GM19099 (cell line): ENCODE measurements at regions not wholly inside any gene's neighbourhood (a gene's known extent, or its start where the extent isn't known, plus 50 kb on each side); places are given as distances from the start of the nearest gene placed in this dataset.

Source experiments
- POLR2A ChIP-seq: IDR thresholded peaks from 3 replicates; pipeline ENCODE4 v1.6.1; 2011; ENCODE audit warnings: low read depth; ENCODE audit not compliant: insufficient read length; ENCODE audit errors: extremely low read depth

GRCh38 chr5:89929173-89929572, 480.4 kb downstream of the CETN3 start:
- no peak for TF ChIP-seq POLR2A

DNA sequence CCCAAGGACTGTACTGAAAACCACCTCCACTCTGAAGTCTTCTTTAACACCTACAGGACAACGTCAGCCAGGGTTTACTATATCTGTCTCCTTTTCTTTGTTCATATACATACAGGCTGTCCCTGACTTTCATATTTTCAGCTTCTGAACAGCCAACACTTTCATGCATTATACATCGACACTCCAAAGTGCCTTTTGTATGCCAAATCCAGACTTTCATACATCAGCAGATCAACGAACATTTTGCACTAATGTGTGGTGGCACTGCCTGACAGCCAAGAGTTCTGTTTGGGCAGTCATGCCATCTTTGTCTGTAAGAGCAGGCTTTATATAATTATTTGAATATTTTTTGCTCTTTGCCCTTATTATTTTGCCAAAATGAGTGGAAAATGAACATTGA, 487.4 kb downstream of the CETN3 start:
- no peak for TF ChIP-seq POLR2A

- TF ChIP-seq POLR2A: no peak
These were observed 492.4 kb downstream of the CETN3 start for GRCh38 chr5:89917112-89917511.

GRCh38 chr5:89916131-89916530, 493.4 kb downstream of the CETN3 start:
- TF ChIP-seq POLR2A: no peak

- no peak for TF ChIP-seq POLR2A
These were observed 500.7 kb downstream of the CETN3 start for GRCh38 chr5:89908876-89909275.

- TF ChIP-seq POLR2A: no peak
These were observed 505.1 kb downstream of the CETN3 start for GRCh38 chr5:89904442-89904841.

- no peak for TF ChIP-seq POLR2A
These were observed 507.6 kb downstream of the CETN3 start for GRCh38 chr5:89901983-89902382.

DNA sequence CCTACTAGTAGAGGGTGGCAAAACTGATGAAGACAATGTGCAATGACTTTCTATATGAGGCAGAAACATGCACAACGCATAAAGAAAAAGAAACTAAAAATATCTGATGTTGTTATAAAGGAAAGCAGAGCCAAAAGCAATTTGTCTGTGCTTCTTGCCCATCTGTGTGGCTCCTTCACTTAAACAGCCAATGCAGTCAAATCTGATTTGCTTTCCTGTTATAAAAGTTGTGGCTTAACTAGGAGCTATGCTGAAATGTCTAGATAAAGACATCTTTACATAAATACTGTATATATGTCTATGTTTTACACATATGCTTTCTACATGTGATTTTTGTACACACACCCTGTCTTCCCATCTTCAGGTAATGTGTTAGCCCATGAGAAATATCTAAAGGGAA, 508.2 kb downstream of the CETN3 start:
- TF ChIP-seq POLR2A: no peak

DNA sequence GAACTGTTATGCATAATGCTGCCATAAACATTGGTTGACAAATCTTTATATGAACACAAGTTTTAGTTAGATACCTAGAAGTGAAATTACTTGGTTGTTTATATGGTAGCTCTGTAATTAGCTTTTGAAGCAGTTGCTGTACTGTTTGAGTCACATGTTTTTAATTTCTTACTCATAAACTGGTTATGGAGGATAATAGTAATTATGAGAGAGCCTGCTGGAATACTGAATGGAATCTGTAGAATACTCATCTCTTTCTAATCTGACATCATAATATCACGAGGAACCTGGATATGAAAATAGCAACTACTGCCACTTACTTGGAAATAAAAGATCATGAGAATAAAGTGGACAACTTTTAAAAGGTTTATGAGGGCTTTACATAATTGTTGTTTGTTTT, 509.2 kb downstream of the CETN3 start:
- no peak for TF ChIP-seq POLR2A

GRCh38 chr5:89899559-89899958, 510.0 kb downstream of the CETN3 start:
- no peak for TF ChIP-seq POLR2A

GRCh38 chr5:89893546-89893945, 516.0 kb downstream of the CETN3 start:
- no peak for TF ChIP-seq POLR2A

DNA sequence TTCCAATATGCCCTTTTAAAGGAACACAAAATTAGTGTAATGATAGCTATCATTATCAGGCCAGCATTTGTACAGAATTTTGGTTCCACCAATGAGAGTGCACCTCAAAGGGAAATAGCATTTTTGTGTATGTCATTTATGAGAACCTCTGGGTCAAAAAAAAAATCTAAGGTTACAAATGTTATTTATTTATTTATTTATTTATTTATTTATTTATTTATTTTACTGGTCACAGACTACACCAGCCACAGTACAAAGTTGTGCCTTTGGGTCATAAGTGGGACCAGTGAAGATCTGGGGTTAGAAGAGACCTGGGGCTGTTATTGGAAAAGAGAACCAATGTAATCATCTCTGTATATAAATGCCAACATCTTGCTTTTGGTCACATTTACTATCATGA, 523.9 kb downstream of the CETN3 start:
- TF ChIP-seq POLR2A: no peak

DNA sequence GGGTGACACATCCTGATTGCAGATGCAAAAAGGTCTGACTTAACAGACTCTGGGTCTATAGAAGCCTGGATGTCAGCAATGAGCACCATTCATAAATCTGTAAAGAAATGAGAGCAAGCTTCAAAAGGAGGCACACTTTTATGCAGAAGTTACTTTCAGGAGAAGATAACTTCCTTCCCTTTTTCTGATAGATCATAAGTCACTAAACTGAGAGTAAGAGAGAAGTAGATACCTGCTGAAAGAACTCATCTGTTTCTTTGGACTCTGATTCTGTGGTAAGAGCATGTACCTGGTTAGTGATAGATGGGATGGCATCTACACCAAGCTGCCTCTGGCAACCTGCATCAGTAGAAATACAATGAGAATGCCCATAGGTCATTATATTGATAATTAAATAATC, 525.6 kb downstream of the CETN3 start:
- TF ChIP-seq POLR2A: no peak

- no peak for TF ChIP-seq POLR2A
These were observed 531.1 kb downstream of the CETN3 start for GRCh38 chr5:89878140-89879132.

- TF ChIP-seq POLR2A: no peak
These were observed 537.6 kb downstream of the CETN3 start for GRCh38 chr5:89871906-89872305.

GRCh38 chr5:89869346-89869745, 540.2 kb downstream of the CETN3 start:
- TF ChIP-seq POLR2A: no peak

DNA sequence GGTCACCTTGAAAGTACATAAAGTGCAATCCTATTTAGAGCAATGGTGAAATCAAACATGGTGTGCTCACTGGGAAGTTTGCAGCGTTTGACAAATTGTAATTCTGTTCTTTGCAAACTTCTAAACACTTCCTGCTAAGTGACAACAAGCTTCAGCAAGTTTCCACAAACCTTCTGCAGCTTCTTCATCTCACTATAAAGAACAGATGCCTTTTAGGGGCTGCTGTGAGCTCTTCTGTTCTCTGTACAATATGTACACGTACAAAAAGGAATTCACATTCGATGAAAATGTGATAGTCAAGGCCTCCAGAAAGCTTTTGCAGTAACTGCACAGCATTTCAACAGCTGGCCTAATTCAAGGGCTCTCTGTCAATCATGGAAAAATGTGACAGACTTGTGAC, 543.1 kb downstream of the CETN3 start:
- no peak for TF ChIP-seq POLR2A

DNA sequence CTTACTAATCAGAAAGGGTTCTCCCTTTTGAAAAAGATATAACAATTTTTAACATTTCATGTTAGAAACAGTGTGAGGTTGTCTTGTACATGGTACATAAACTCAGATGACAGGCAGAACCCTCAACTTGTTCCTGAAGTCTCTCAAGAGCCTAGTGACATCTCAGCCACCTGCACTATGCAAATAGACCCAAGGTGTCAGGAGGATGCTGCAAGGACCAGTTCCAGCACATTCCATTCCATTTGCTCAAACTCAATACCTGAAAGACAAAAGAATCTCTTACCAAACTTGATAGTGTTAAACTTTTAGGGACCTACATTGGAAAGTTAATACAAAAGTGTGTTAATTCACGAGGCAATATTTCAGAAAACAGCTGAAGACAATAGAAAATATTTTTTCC, 544.6 kb downstream of the CETN3 start:
- TF ChIP-seq POLR2A: no peak

DNA sequence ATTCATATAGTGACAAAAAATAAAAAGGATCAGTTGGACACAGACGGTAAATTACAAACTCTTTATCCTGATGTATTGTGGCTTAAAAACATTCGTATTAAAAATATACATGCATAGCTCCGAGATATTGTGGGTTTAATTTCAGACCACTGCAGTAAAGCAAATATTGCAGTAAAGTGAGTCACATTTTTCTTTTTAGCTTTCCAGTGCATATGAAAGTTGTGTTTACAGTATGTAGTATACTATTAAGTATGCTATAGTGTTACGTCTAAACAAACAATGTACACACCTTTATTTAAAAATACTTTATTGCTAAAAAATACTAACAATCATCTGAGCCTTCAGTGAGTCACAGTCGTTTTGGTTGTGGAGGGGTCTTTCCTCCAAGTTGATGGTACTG, 551.8 kb downstream of the CETN3 start:
- TF ChIP-seq POLR2A: no peak
